Prostate gland (tissue), 2 donors: ENCODE measurements at regions not wholly inside any gene's neighbourhood (a gene's known extent, or its start where the extent isn't known, plus 50 kb on each side); places are given as distances from the start of the nearest gene placed in this dataset.
A peak's percentile ranks its signal among the peaks of the same experiment; 100 is the strongest.

Source experiments
- CTCF ChIP-seq, 4 experiments: fragments of 200-600 bp in 2 of 4; fragments of 450-650 bp in 2 of 4; sonication (generic) in 2 of 4; IDR thresholded peaks; 1 replicate in 3 of 4; 2 replicates in 1 of 4; pipeline ENCODE4 v1.5.1; 2016 to 2019; ENCODE audit warnings: antibody characterized with exemption in 4 of 4, mild to moderate bottlenecking in 2 of 4, moderate library complexity in 2 of 4
- POLR2AphosphoS5 ChIP-seq: sonication (generic); formaldehyde crosslinking; IDR thresholded peaks from one replicate; pipeline ENCODE4 v1.6.1; 2017; ENCODE audit warnings: antibody characterized with exemption

- peak in 2 of 4 experiments; percentile 46 to 58 for TF ChIP-seq CTCF (IDR thresholded peaks at IDR 0.05)
- no peak for TF ChIP-seq POLR2AphosphoS5
These were observed 98.2 kb upstream of the PRKCQ start for GRCh38 chr10:6678211-6678803.
